Activated T-cell treated with anti-CD3 and anti-CD28 coated beads for 24 hours (primary cell): ENCODE measurements at regions not wholly inside any gene's neighbourhood (a gene's known extent, or its start where the extent isn't known, plus 50 kb on each side); places are given as distances from the start of the nearest gene placed in this dataset.
"Not testable (repeated sequence)": the region's sequence is repeated elsewhere in the genome, so short reads cannot be mapped to it uniquely, and the experiment has no call there.

ENCODE experiments used
- DNase-seq: peaks from one replicate; pipeline ENCODE4 v3.0.0-alpha.2; 2020; ENCODE audit warnings: low read depth

- no peak for DNase-seq
Observed at GRCh38 chr5:110306650-110307049, 419.8 kb downstream of the TMEM232 start.

- DNase-seq: no peak
Observed at GRCh38 chr5:110309222-110309621, 417.2 kb downstream of the TMEM232 start.

GRCh38 chr5:110316566-110316965 lies 409.9 kb downstream of the TMEM232 start:
- not testable (repeated sequence) for DNase-seq

- DNase-seq: no peak
Observed at GRCh38 chr5:110321117-110321516, 405.4 kb downstream of the TMEM232 start.

GRCh38 chr5:110323357-110323756 lies 403.1 kb downstream of the TMEM232 start:
- DNase-seq: no peak

- DNase-seq: no peak
Observed at GRCh38 chr5:110323832-110324231, 402.6 kb downstream of the TMEM232 start.

GRCh38 chr5:110324876-110325275 lies 401.6 kb downstream of the TMEM232 start:
- DNase-seq: no peak

GRCh38 chr5:110329955-110330525 lies 396.4 kb downstream of the TMEM232 start:
- no peak for DNase-seq

GRCh38 chr5:110333384-110333783 lies 393.1 kb downstream of the TMEM232 start:
- DNase-seq: no peak

GRCh38 chr5:110335361-110336066 lies 391.0 kb downstream of the TMEM232 start:
- DNase-seq: no peak

GRCh38 chr5:110338341-110339083 lies 388.0 kb downstream of the TMEM232 start:
- DNase-seq: no peak

- DNase-seq: no peak
Observed at GRCh38 chr5:110339399-110339798, 387.1 kb downstream of the TMEM232 start.

GRCh38 chr5:110341836-110342235 lies 384.6 kb downstream of the TMEM232 start:
- no peak for DNase-seq

GRCh38 chr5:110342683-110343082 lies 383.8 kb downstream of the TMEM232 start:
- no peak for DNase-seq

GRCh38 chr5:110343616-110344015 lies 382.9 kb downstream of the TMEM232 start:
- no peak for DNase-seq

GRCh38 chr5:110345623-110346022 lies 380.8 kb downstream of the TMEM232 start:
- DNase-seq: no peak

- DNase-seq: no peak
Observed at GRCh38 chr5:110346893-110347358, 379.5 kb downstream of the TMEM232 start.

GRCh38 chr5:110347781-110348180 lies 378.7 kb downstream of the TMEM232 start:
- DNase-seq: no peak

- DNase-seq: no peak
Observed at GRCh38 chr5:110351430-110351829, 375.0 kb downstream of the TMEM232 start.

- DNase-seq: no peak
Observed at GRCh38 chr5:110354311-110354710, 372.2 kb downstream of the TMEM232 start.

GRCh38 chr5:110354915-110355644 lies 371.4 kb downstream of the TMEM232 start:
- no peak for DNase-seq

- no peak for DNase-seq
Observed at GRCh38 chr5:110356677-110357076, 369.8 kb downstream of the TMEM232 start.
